Activated CD4-positive, alpha-beta T cell treated with anti-CD3 and anti-CD28 coated beads, Interleukin-2, Interleukin-6, amounts not matched to agents 100 ng/mL and 50 ng/mL, durations not matched to agents 16 hours and 8 hours (primary cell): ENCODE measurements at regions not wholly inside any gene's neighbourhood (a gene's known extent, or its start where the extent isn't known, plus 50 kb on each side); places are given as distances from the start of the nearest gene placed in this dataset.

Experiments used
- DNase-seq: peaks from one replicate; pipeline ENCODE4 v3.0.0-alpha.2; 2020

GRCh38 chr6:126764671-126765070 lies 353.8 kb upstream of the RSPO3 start:
- no peak for DNase-seq

GRCh38 chr6:126766820-126767219 lies 351.7 kb upstream of the RSPO3 start:
- DNase-seq, result no peak

GRCh38 chr6:126767711-126768110 lies 350.8 kb upstream of the RSPO3 start:
- DNase-seq, result no peak

- no peak for DNase-seq
Observed at GRCh38 chr6:126770176-126770575, 348.3 kb upstream of the RSPO3 start.

GRCh38 chr6:126773112-126773805 lies 345.2 kb upstream of the RSPO3 start:
- DNase-seq, result no peak

- DNase-seq, result no peak
Observed at GRCh38 chr6:126779331-126779730, 339.1 kb upstream of the RSPO3 start.

GRCh38 chr6:126781582-126781981 lies 336.9 kb upstream of the RSPO3 start:
- DNase-seq, result no peak

- no peak for DNase-seq
Observed at GRCh38 chr6:126784161-126784790, 334.2 kb upstream of the RSPO3 start.

- no peak for DNase-seq
Observed at GRCh38 chr6:126786262-126786661, 332.2 kb upstream of the RSPO3 start.

GRCh38 chr6:126787635-126788034 lies 330.8 kb upstream of the RSPO3 start:
- no peak for DNase-seq

GRCh38 chr6:126788861-126789365 lies 329.6 kb upstream of the RSPO3 start:
- no peak for DNase-seq

- no peak for DNase-seq
Observed at GRCh38 chr6:126792340-126793085, 326.0 kb upstream of the RSPO3 start.

- DNase-seq, result no peak
Observed at GRCh38 chr6:126795161-126795560, 323.3 kb upstream of the RSPO3 start.

- DNase-seq, result no peak
Observed at GRCh38 chr6:126797981-126798380, 320.5 kb upstream of the RSPO3 start.

- no peak for DNase-seq
Observed at GRCh38 chr6:126803769-126804168, 314.7 kb upstream of the RSPO3 start.

GRCh38 chr6:126804332-126805064 lies 314.0 kb upstream of the RSPO3 start:
- DNase-seq, result peak; percentile 46

GRCh38 chr6:126805861-126806260 lies 312.6 kb upstream of the RSPO3 start:
- no peak for DNase-seq

- DNase-seq, result no peak
Observed at GRCh38 chr6:126807876-126808275, 310.6 kb upstream of the RSPO3 start.

GRCh38 chr6:126811321-126811720 lies 307.1 kb upstream of the RSPO3 start:
- no peak for DNase-seq

- no peak for DNase-seq
Observed at GRCh38 chr6:126812010-126812409, 306.5 kb upstream of the RSPO3 start.

- DNase-seq, result no peak
Observed at GRCh38 chr6:126812651-126813050, 305.8 kb upstream of the RSPO3 start.

- DNase-seq, result no peak
Observed at GRCh38 chr6:126820634-126821033, 297.8 kb upstream of the RSPO3 start.

- DNase-seq, result no peak
Observed at GRCh38 chr6:126821706-126822105, 296.8 kb upstream of the RSPO3 start.
